HG03045 (cell line): ENCODE measurements at regions not wholly inside any gene's neighbourhood (a gene's known extent, or its start where the extent isn't known, plus 50 kb on each side); places are given as distances from the start of the nearest gene placed in this dataset.
"Not testable (repeated sequence)": the region's sequence is repeated elsewhere in the genome, so short reads cannot be mapped to it uniquely, and the experiment has no call there.

Experiments used
- ATAC-seq: cut with Tn5 transposase; IDR thresholded peaks from one replicate; pipeline ENCODE4 v1.9.1; 2021; ENCODE audit warnings: mild to moderate bottlenecking, moderate library complexity; ENCODE audit not compliant: unreplicated experiment

- ATAC-seq, result no peak
These were observed 693.2 kb upstream of the CHD1 start for GRCh38 chr5:99621772-99622681.

GRCh38 chr5:99617335-99617734 lies 688.5 kb upstream of the CHD1 start:
- no peak for ATAC-seq

GRCh38 chr5:99614888-99615287 lies 686.1 kb upstream of the CHD1 start:
- no peak for ATAC-seq

- no peak for ATAC-seq
These were observed 678.3 kb upstream of the CHD1 start for GRCh38 chr5:99607124-99607523.

GRCh38 chr5:99605904-99606303 lies 677.1 kb upstream of the CHD1 start:
- no peak for ATAC-seq

GRCh38 chr5:99600952-99601351 lies 672.1 kb upstream of the CHD1 start:
- ATAC-seq, result no peak

- ATAC-seq, result no peak
These were observed 662.0 kb upstream of the CHD1 start for GRCh38 chr5:99590806-99591205.

- ATAC-seq, result no peak
These were observed 660.6 kb upstream of the CHD1 start for GRCh38 chr5:99589424-99589823.

GRCh38 chr5:99587983-99588382 lies 659.2 kb upstream of the CHD1 start:
- ATAC-seq, result no peak

- ATAC-seq, result no peak
These were observed 658.1 kb upstream of the CHD1 start for GRCh38 chr5:99586878-99587277.

- not testable (repeated sequence) for ATAC-seq
These were observed 652.4 kb upstream of the CHD1 start for GRCh38 chr5:99581204-99581603.

- ATAC-seq, result not testable (repeated sequence)
These were observed 634.3 kb upstream of the CHD1 start for GRCh38 chr5:99562937-99563627.

GRCh38 chr5:99553211-99553810 lies 624.5 kb upstream of the CHD1 start:
- no peak for ATAC-seq

GRCh38 chr5:99544356-99544755 lies 615.5 kb upstream of the CHD1 start:
- no peak for ATAC-seq

GRCh38 chr5:99543841-99544240 lies 615.0 kb upstream of the CHD1 start:
- no peak for ATAC-seq

- not testable (repeated sequence) for ATAC-seq
These were observed 605.4 kb upstream of the CHD1 start for GRCh38 chr5:99534241-99534640.

- not testable (repeated sequence) for ATAC-seq
These were observed 592.9 kb upstream of the CHD1 start for GRCh38 chr5:99521666-99522065.

- ATAC-seq, result not testable (repeated sequence)
These were observed 587.2 kb upstream of the CHD1 start for GRCh38 chr5:99515864-99516490.

GRCh38 chr5:99510237-99510866 lies 581.5 kb upstream of the CHD1 start:
- not testable (repeated sequence) for ATAC-seq

GRCh38 chr5:99509064-99509463 lies 580.3 kb upstream of the CHD1 start:
- ATAC-seq, result not testable (repeated sequence)

GRCh38 chr5:99495456-99495855 lies 566.6 kb upstream of the CHD1 start:
- ATAC-seq, result not testable (repeated sequence)
